ENCODE measurements at regions not wholly inside any gene's neighbourhood (a gene's known extent, or its start where the extent isn't known, plus 50 kb on each side); places are given as distances from the start of the nearest gene placed in this dataset.

DNA sequence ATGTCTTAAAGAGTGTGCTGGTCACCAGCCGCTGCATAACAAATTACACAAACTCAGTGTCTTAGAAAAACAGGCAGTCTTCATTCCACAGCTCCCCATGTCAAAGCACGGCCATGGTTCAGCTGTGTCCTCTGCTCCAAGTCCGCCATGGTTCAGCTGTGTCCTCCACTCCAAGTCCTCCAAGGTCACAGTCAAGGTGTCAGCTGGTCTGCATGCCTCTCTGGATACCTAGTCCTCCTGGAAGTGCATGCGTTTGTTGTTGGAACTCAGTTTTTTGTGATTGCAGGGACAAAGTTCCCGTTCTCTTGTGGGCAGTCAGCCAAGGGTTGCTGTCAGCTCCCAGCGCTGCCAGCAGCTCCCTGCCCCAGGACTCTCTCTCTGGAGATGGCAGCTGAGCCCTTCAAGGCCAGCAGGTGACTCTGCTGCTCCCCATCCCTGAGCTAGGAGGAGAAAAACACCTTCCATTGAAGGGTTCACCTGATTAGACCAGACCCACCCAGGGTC, 304.0 kb upstream of the MYT1L start:
- H3K4me1 ChIP-seq = no peaks in the 10 kb centered on the region
- no peak for DNase-seq
- TF ChIP-seq EP300 (IDR thresholded peaks at IDR 0.05; ENCODE audit: low read depth) (no peak), POLR2A (IDR thresholded peaks at IDR 0.05) (no peak), POLR2AphosphoS5 (IDR thresholded peaks at IDR 0.05) (no peak)
- TF ChIP-seq, protein P1, sequence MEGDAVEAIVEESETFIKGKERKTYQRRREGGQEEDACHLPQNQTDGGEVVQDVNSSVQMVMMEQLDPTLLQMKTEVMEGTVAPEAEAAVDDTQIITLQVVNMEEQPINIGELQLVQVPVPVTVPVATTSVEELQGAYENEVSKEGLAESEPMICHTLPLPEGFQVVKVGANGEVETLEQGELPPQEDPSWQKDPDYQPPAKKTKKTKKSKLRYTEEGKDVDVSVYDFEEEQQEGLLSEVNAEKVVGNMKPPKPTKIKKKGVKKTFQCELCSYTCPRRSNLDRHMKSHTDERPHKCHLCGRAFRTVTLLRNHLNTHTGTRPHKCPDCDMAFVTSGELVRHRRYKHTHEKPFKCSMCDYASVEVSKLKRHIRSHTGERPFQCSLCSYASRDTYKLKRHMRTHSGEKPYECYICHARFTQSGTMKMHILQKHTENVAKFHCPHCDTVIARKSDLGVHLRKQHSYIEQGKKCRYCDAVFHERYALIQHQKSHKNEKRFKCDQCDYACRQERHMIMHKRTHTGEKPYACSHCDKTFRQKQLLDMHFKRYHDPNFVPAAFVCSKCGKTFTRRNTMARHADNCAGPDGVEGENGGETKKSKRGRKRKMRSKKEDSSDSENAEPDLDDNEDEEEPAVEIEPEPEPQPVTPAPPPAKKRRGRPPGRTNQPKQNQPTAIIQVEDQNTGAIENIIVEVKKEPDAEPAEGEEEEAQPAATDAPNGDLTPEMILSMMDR (IDR thresholded peaks at IDR 0.05) = no peak
- no peak overlapping the region for H3K4me3 ChIP-seq
- 83% methylated on average over 6 of the region's 6 CpGs; no CpG with 5 or more reads in 1 of the 2 donors for WGBS, 2 donors (ENCODE audit: low coverage in 1 of 2)
- intact Hi-C loops (cut with DNase I; ENCODE audit: low total_unique reads) (no loop called here), in situ Hi-C loops (cut with MboI; ENCODE audit: low pct_ligation_motif_present in 1 of 4, low pct_unique_long_range_greater_than_20kb in 1 of 4, low sequenced_read_pairs in 3 of 4) (no loop called here)
- H3K36me3 ChIP-seq = no peaks in the 10 kb centered on the region
- no peaks in the 10 kb centered on the region for H3K27me3 ChIP-seq
- no peaks in the 10 kb centered on the region for H3K9me3 ChIP-seq
- no peak overlapping the region for H3K27ac ChIP-seq

DNA sequence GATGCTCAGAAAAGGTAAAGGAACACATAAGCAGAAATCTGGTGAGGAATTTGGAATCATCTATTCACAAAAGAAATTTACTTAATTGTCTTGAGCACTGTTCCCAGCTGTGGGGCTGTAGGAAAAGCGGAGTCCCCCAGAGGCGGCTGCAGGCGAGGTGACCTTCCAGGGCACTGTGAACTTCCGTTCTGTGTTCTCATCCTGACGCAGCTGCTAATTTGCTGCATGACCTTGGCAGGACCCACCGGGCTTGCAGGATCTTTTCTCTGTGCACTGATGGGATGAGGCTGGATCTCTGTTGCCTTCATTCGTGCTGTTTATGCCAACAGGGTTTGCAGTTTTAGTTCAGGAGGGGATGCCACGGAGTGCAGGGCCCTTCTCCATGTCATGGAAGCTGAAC, 301.9 kb upstream of the MYT1L start:
- H3K27ac ChIP-seq = no peak overlapping the region
- H3K27me3 ChIP-seq = no peaks in the 10 kb centered on the region
- H3K9me3 ChIP-seq = no peaks in the 10 kb centered on the region
- intact Hi-C loops (cut with DNase I; ENCODE audit: low total_unique reads) = no loop called here
- no peak for DNase-seq
- TF ChIP-seq, protein P1 (IDR thresholded peaks at IDR 0.05) = no peak
- TF ChIP-seq EP300 (IDR thresholded peaks at IDR 0.05; ENCODE audit: low read depth) (no peak), POLR2AphosphoS5 (IDR thresholded peaks at IDR 0.05) (no peak), POLR2A (IDR thresholded peaks at IDR 0.05) (no peak)
- H3K4me3 ChIP-seq = no peak overlapping the region
- 67% methylated on average over 8 of the region's 8 CpGs; no CpG with 5 or more reads in 1 of the 2 donors for WGBS, 2 donors (ENCODE audit: low coverage in 1 of 2)
- in situ Hi-C loops (cut with MboI; ENCODE audit: low pct_ligation_motif_present in 1 of 4, low pct_unique_long_range_greater_than_20kb in 1 of 4, low sequenced_read_pairs in 3 of 4) = no loop called here
- H3K36me3 ChIP-seq = no peaks in the 10 kb centered on the region
- H3K4me1 ChIP-seq = no peaks in the 10 kb centered on the region

DNA sequence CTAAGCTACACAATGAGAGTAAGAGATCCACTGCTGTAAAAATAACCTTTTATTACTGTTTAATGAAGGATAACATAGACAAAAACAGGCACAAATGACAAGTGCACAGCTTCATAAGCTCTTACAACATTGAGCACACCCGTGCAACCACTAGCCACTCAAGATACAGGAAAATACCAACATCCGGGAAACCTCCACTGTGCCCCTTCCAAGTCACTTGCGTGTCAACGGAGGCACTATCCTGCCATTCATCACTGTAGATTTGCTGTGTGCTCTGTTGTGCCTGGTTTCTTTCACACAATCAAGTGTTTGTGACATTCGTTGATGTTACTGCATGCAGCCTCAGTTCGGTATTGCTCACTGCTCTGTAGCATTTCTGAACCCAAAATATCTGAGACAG, 292.9 kb upstream of the MYT1L start:
- 55 to 66% methylated on average over 6 of the region's 6 CpGs for WGBS, 2 donors (ENCODE audit: low coverage in 1 of 2)
- intact Hi-C loops (cut with DNase I; ENCODE audit: low total_unique reads) = no loop called here
- Histone ChIP-seq H3K4me1 (no peaks in the 10 kb centered on the region), H3K4me3 (no peak overlapping the region), H3K36me3 (no peaks in the 10 kb centered on the region), H3K9me3 (no peaks in the 10 kb centered on the region), H3K27ac (no peak overlapping the region), H3K27me3 (no peaks in the 10 kb centered on the region)
- DNase-seq = no peak
- TF ChIP-seq, protein P1 (IDR thresholded peaks at IDR 0.05) = no peak
- TF ChIP-seq POLR2AphosphoS5 (IDR thresholded peaks at IDR 0.05) = peak in 1 of 3 donors; percentile 39
- in situ Hi-C loops (cut with MboI; ENCODE audit: low pct_ligation_motif_present in 1 of 4, low pct_unique_long_range_greater_than_20kb in 1 of 4, low sequenced_read_pairs in 3 of 4) = no loop called here

DNA sequence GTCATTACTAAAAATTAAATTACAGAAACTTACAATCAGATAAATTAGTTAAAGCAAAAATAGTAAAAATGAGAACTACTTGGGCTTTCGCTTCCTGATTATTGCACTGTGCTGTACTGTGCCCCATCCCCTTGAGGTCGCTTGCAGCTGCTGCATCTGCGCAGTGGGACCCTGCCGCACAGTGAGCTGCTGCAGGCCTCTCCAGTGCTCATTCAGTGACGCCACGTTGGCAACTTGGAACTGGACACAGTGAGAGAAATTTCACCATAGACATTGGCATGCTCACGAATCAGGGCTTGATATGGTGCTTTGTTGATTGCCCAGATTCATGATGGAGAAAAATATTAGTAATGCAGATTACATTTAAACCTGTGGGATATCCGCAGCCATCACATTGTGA, 290.8 kb upstream of the MYT1L start:
- 81 to 100% methylated on average over 1 to 8 of the region's 8 CpGs for WGBS, 2 donors (ENCODE audit: low coverage in 1 of 2)
- no peak overlapping the region for H3K4me3 ChIP-seq
- H3K36me3 ChIP-seq = no peaks in the 10 kb centered on the region
- intact Hi-C loops (cut with DNase I; ENCODE audit: low total_unique reads) = no loop called here
- no peak for TF ChIP-seq POLR2AphosphoS5 (IDR thresholded peaks at IDR 0.05)
- TF ChIP-seq EP300 (IDR thresholded peaks at IDR 0.05; ENCODE audit: low read depth) = no peak
- TF ChIP-seq, protein P1 (IDR thresholded peaks at IDR 0.05) = no peak
- no peak for TF ChIP-seq POLR2A (IDR thresholded peaks at IDR 0.05)
- in situ Hi-C loops (cut with MboI; ENCODE audit: low pct_ligation_motif_present in 1 of 4, low pct_unique_long_range_greater_than_20kb in 1 of 4, low sequenced_read_pairs in 3 of 4) = no loop called here
- H3K27ac ChIP-seq = no peak overlapping the region
- H3K27me3 ChIP-seq = no peaks in the 10 kb centered on the region
- no peak for DNase-seq
- H3K4me1 ChIP-seq = no peaks in the 10 kb centered on the region
- H3K9me3 ChIP-seq = no peaks in the 10 kb centered on the region
